GDM1 (cell line): ENCODE measurements at regions not wholly inside any gene's neighbourhood (a gene's known extent, or its start where the extent isn't known, plus 50 kb on each side); places are given as distances from the start of the nearest gene placed in this dataset.

Experiments used
- DNase-seq: peaks from one replicate; lab custom pipeline; 2025; lab: John Stamatoyannopoulos, UW

GRCh38 chr3:135800071-135800549 lies 165.4 kb upstream of the PPP2R3A start:
- no peak for DNase-seq

GRCh38 chr3:135801018-135801417 lies 164.5 kb upstream of the PPP2R3A start:
- DNase-seq: no peak

DNA sequence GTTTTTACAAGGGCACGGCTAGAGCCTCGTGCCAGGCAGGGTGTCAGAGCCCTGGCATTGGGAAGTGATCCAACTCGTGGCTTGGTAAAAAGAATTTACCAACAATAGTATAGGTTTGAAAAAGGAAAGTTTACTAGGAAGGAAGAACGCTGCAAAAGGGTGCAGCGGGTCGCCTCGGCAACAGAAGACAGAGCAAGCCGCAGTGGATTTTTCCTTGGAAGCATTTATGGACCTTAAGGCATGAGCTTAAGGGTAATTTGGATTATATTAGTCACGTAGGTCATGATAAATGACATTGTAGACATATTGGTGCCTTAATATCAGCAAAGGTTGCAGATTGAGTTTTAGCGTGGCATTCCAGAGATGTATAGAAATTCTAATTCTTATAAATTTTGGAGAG lies 163.4 kb upstream of the PPP2R3A start:
- DNase-seq: no peak

DNA sequence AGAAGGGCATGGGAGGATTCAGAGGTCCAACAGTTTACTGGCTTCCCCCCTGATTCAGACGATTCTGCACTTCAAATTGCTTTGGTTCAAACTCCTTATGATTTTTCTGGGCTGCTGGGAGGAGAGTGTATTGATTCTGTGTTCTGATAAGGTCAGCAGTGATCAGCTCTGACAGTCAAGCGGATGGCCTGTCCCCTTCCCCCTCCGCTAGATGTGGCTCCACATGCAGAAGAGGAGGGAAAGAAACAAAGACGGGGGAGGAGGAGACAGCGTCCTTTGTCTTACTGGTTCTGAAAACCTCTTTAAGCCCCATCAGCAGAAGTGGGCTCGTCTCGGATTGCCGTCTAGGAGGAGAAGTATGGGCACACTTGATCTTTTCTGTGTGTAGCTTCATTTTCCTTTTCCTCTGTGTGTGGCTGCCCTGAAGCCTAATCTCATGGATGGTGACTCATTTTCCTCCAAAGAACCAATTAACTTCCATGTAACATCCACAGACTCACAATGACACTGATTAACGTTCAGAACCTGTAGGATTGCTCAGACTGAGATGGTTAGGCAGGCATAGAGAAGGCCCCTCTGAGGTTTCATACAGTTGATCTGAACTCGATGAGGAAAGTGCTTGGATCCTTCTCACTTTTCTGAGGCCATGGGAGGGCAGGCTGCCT lies 162.4 kb upstream of the PPP2R3A start:
- no peak for DNase-seq

- no peak for DNase-seq
These were observed 159.8 kb upstream of the PPP2R3A start for GRCh38 chr3:135805752-135806151.

GRCh38 chr3:135806317-135806716 lies 159.2 kb upstream of the PPP2R3A start:
- no peak for DNase-seq

DNA sequence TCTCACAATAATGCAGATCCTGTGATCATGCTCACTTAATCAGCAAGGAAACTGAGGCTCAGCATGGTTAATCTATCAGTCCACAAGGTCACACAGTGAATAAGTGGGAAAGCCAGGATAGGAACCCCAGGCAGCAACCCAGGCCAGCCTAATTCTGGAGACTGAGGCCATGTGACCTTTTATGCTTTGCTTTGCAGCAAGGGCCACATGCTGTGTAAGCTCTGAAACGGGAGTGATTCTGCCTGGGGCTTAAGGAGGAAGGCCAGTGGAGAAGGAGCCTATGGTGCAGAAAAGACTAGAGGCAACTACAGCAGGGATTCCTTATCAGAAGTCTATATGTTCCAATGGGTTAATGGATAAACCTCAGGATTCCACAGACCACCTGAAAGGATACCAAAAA lies 157.6 kb upstream of the PPP2R3A start:
- no peak for DNase-seq

- DNase-seq: no peak
These were observed 156.4 kb upstream of the PPP2R3A start for GRCh38 chr3:135809021-135809634.

DNA sequence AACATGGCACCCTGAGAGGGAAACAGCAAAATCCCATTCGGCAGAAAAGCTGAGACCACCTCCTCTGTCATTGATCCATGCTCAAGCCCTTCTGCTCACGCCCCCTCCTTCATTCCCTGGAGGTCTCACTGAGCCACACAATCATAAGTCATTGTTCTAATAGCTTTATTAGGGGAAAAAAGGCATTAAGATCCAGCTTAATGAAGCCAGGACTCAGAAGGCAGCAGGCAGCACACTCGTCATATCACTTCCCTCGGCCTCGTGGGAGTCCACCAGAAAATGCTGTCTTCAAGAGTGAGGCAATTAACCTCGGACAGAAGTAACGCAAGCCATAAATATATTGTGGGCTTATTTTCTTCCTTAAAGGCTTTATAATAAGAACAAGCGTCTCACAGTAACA lies 153.9 kb upstream of the PPP2R3A start:
- DNase-seq: no peak

DNA sequence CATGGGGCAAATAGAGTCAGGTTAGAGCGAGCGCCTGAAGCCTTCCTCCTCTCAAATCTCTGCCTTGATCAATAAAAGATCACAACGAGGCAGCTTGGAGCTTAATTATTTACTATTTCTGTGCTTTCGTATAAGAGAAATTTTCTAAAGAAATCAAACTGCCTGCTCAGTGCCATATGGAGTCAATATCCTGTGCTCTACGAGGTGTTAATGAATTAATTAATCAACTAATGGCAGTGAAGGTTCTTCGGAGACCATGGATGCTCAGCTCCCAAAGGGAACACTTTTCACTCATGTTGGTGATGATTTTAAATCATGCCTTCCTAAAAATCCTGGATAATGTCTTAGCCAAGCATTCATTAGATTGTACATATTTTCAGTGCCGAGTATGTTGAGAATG lies 153.5 kb upstream of the PPP2R3A start:
- DNase-seq: no peak

DNA sequence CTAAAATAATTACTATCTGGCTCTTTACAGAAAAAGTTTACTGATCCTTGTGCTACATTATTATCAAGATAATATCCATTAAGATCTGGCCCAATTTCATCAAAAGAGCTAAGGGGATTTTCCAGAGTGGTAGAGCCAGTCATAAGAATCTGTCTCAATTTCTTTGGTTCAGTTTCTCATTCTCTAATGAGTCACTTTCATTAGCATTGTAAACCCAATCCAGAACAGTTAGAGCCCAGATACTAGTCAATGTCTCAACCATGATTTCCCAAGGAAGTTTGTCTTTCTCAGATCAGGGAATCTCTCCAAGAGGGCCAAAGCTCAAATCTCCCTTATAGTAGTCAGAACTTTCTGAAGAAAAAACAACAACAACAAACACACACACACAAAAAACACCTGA lies 131.1 kb upstream of the PPP2R3A start:
- no peak for DNase-seq

- DNase-seq: no peak
These were observed 127.4 kb upstream of the PPP2R3A start for GRCh38 chr3:135837977-135838631.

DNA sequence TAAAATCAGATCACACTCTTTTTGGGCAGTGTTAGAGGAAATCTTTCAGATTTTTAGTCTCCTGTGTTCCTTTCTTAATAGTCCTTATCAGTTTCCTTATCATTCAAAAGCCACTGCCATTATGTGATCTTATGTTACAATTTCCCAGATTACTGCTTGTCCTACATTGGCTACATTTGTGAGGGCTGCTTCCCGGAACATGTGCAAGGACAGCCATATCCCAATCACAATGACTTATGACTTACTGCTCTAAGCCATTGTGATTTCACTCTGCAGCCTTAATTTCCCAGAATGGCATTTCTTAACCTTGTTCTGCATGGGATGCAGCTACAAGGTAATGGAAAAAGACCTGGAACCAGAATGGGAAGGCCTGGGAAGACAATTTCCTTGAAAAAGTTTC lies 125.1 kb upstream of the PPP2R3A start:
- DNase-seq: no peak

DNA sequence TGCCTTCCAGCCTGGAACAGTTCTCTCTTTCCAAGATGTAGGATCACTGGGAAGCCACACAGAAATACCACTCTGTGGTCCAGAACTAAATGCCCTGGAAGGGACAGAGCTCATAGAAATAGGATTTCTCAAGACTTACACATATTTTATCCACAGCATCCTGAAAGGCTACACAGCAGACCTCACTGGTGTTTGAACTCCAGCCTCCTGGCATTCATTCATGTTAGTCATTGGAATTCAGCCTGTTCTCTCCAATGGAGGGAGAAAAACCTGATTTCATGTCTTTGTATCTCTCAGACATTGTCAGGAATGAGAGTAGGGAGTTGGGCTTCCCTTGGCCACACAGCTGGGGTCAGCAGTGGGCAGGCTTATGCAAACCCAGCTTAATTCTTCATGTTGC lies 121.1 kb upstream of the PPP2R3A start:
- no peak for DNase-seq

- DNase-seq: no peak
These were observed 117.5 kb upstream of the PPP2R3A start for GRCh38 chr3:135848051-135848450.

- DNase-seq: no peak
These were observed 115.7 kb upstream of the PPP2R3A start for GRCh38 chr3:135849827-135850226.

DNA sequence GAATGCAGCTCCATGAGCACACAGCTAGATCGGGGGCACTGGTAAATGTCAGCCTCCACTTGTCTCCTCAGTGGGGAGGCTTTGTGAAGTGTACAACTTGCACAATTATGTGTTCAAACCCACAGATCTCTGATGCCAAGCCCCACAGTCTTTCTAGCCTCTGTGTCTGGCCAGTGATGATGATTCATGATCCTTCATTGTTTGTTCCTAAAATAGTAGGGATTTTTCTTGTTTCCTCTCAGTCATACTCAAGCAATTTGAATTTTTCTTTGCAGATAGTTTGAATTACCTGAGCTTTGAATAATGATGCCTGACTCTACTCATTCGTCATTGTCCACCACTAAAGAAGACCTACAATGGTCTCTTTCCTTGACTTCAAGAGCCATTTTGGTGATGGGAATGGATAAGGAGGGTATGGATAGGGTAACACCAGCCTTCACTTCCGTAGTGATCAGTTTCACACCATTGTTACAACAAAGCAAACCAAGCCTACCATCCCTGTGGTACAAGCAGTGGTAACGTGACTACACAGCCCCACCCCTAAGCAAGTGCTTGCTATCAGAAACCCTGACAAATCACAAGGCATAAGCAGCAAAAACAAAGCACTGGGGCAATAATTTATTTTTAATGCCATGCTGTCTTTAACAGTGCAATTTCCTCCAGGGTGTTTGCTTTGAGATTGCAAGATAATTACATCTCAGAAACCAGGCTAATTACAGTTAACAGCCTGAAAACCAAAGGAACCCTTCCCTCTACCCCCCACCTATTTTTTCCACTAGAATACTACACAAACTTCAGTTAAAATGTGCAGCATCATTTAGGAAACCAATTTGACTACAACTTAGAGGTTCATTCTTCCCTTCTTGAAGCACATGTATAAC lies 114.1 kb upstream of the PPP2R3A start:
- DNase-seq: no peak

DNA sequence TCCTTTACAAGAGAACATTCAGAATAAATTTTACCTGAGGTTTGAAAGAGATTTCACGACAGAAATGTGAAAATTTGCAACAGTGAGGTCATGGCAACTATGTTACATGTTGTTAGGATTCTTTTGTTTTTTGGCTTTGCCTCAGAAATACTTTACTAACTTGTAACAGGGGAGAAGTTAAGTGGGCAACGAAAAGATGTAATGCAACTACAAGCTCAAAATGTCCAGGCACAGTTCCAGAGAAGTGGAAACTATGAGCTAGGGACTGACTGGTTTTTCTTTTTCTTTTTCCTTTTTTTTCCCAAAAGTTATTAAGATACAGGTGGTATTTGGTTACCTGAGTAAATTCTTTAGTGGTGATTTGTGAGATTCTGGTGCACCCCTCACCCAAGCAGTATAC lies 111.5 kb upstream of the PPP2R3A start:
- no peak for DNase-seq

GRCh38 chr3:135860761-135861160 lies 104.8 kb upstream of the PPP2R3A start:
- no peak for DNase-seq

DNA sequence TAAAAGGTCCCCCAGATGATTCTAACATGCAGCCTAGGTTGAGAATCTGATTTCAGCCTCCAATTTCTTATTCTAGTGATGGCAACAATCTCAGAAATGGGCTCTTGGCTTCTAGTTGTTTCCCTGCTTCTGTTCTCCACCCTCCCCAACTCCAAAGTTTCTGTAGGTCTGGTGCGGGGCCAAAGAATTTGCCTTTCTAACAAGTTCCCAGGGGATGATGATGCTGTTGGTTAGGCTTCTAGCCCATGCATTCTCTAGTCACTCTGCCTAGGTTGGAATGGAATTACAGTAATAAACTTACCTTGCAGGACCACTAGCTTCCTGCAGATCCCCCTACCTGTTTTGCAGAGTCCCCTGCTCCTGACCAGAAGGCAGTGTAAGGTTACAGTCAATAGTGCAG lies 103.2 kb upstream of the PPP2R3A start:
- DNase-seq: no peak

GRCh38 chr3:135864060-135864459 lies 101.5 kb upstream of the PPP2R3A start:
- no peak for DNase-seq

GRCh38 chr3:135865085-135865484 lies 100.4 kb upstream of the PPP2R3A start:
- no peak for DNase-seq
